ENCODE measurements at regions not wholly inside any gene's neighbourhood (a gene's known extent, or its start where the extent isn't known, plus 50 kb on each side); places are given as distances from the start of the nearest gene placed in this dataset.

DNA sequence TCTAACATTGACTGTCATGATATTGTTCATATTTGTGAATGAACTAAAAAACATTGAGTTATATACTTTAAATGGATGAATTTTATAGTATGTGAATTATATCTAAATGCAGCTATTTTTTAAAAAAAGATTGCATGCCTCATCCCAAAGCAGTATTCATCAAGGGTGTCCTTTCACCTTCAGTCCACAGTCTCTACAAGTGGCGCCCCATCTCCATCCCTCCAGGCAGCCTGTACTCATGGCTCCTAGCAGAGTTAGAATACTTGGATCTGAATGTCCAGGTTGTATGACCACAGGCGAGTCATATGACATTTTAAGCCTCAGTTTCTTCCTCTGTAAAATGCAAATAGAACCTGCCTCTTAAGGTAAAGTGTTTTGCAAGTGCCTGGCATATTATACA, 69.8 kb downstream of the TMEM100 start:
- TF ChIP-seq, protein P1, sequence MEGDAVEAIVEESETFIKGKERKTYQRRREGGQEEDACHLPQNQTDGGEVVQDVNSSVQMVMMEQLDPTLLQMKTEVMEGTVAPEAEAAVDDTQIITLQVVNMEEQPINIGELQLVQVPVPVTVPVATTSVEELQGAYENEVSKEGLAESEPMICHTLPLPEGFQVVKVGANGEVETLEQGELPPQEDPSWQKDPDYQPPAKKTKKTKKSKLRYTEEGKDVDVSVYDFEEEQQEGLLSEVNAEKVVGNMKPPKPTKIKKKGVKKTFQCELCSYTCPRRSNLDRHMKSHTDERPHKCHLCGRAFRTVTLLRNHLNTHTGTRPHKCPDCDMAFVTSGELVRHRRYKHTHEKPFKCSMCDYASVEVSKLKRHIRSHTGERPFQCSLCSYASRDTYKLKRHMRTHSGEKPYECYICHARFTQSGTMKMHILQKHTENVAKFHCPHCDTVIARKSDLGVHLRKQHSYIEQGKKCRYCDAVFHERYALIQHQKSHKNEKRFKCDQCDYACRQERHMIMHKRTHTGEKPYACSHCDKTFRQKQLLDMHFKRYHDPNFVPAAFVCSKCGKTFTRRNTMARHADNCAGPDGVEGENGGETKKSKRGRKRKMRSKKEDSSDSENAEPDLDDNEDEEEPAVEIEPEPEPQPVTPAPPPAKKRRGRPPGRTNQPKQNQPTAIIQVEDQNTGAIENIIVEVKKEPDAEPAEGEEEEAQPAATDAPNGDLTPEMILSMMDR (IDR thresholded peaks at IDR 0.05) = no peak
- TF ChIP-seq POLR2A (IDR thresholded peaks at IDR 0.05) = no peak

Data from lower leg skin (tissue), 3 donors.